ENCODE measurements at regions not wholly inside any gene's neighbourhood (a gene's known extent, or its start where the extent isn't known, plus 50 kb on each side); places are given as distances from the start of the nearest gene placed in this dataset.
A peak's percentile ranks its signal among the peaks of the same experiment; 100 is the strongest.

DNA sequence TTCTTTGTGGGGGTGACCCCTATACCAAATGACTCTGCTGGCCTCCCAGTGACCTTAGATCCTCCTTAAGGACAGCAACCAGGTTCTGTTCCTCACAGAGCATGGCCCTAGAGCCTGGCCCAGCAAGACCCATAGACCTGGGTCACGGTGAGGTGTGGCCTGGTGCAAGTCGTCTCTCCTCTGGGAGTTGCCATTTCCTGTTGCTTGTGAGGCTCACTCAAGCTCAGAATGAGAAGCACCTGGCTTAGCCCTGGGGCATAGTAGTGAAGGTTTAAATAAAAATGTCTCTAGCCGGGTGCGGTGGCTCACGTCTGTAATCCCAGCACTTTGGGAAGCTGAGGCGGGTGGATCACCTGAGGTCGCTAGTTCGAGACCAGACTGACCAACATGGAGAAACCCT is 131.3 kb downstream of the SMAD6 start:
- FAIRE-seq (no peak), DNase-seq (ENCODE audit: low read depth, low spot score) (no peak), ATAC-seq (peak; percentile 45; the same call in 2 of the 3 replicates)
- Histone ChIP-seq H3K27ac (ENCODE audit: control insufficient read depth, insufficient read depth) (no peak overlapping the region), H3K9ac (ENCODE audit: control insufficient read depth, insufficient read depth, low read length) (no peak overlapping the region), H4K20me1 (ENCODE audit: control insufficient read depth, insufficient read depth) (no peaks in the 10 kb centered on the region), H3K4me1 (ENCODE audit: control insufficient read depth, insufficient read depth, low read length) (no peaks in the 10 kb centered on the region), H3K4me2 (ENCODE audit: control insufficient read depth, insufficient read depth) (no peak overlapping the region), H3K9me3 (replicated peaks; ENCODE audit: control insufficient read depth, insufficient read depth, low read length) (peaks cover 3% of the 10 kb centered on the region; the same call in 1 of the 3 replicates), H3K4me3 (no peak overlapping the region), H3K36me3 (ENCODE audit: control insufficient read depth in 2 of 2, insufficient read depth in 2 of 2, low read length in 1 of 2) (no peaks in the 10 kb centered on the region), H2AFZ (ENCODE audit: control insufficient read depth, low read depth, low read length) (no peak overlapping the region), H3K79me2 (ENCODE audit: control insufficient read depth, insufficient read depth, low read length) (no peaks in the 10 kb centered on the region), H3K27me3 (replicated peaks in 1 of 2; ENCODE audit: control insufficient read depth in 2 of 2, insufficient read depth in 2 of 2, low read length in 1 of 2) (no peaks in the 10 kb centered on the region)
- in situ Hi-C loops (cut with MboI) = no loop called here
- no peak for TF ChIP-seq STAT1 (conservative IDR thresholded peaks at IDR 0.05)
- no peak for TF ChIP-seq TBL1XR1 (IDR thresholded peaks at IDR 0.05; ENCODE audit: low read depth, low read length)
- no peak for TF ChIP-seq FOXK2 (IDR thresholded peaks at IDR 0.05)
- no peak for TF ChIP-seq NR2F1 (conservative IDR thresholded peaks at IDR 0.05)
- no peak for TF ChIP-seq ESRRA (IDR thresholded peaks at IDR 0.05; ENCODE audit: low read length)
- no peak for TF ChIP-seq SP1 (IDR thresholded peaks at IDR 0.05; ENCODE audit: low read depth, low read length)
- no peak for TF ChIP-seq PML (IDR thresholded peaks at IDR 0.05; ENCODE audit: low read length)
- no peak for TF ChIP-seq BACH1 (IDR thresholded peaks at IDR 0.05; ENCODE audit: borderline replicate concordance)
- TF ChIP-seq EP300 (IDR thresholded peaks at IDR 0.05; ENCODE audit: borderline replicate concordance in 1 of 2, control insufficient read depth in 1 of 2, low read depth in 2 of 2, low read length in 2 of 2) = no peak
- TF ChIP-seq CHD4 (IDR thresholded peaks at IDR 0.05) = no peak
- no peak for TF ChIP-seq JUND (IDR thresholded peaks at IDR 0.05; ENCODE audit: low read depth, low read length)
- TF ChIP-seq WRNIP1 (IDR thresholded peaks at IDR 0.05; ENCODE audit: borderline replicate concordance, low read depth, low read length) = no peak
- TF ChIP-seq, protein P1, sequence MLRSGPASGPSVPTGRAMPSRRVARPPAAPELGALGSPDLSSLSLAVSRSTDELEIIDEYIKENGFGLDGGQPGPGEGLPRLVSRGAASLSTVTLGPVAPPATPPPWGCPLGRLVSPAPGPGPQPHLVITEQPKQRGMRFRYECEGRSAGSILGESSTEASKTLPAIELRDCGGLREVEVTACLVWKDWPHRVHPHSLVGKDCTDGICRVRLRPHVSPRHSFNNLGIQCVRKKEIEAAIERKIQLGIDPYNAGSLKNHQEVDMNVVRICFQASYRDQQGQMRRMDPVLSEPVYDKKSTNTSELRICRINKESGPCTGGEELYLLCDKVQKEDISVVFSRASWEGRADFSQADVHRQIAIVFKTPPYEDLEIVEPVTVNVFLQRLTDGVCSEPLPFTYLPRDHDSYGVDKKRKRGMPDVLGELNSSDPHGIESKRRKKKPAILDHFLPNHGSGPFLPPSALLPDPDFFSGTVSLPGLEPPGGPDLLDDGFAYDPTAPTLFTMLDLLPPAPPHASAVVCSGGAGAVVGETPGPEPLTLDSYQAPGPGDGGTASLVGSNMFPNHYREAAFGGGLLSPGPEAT (IDR thresholded peaks at IDR 0.05; ENCODE audit: low read depth) = no peak
- no peak for TF ChIP-seq HCFC1 (IDR thresholded peaks at IDR 0.05; ENCODE audit: low read length)
- no peak for TF ChIP-seq MTA3 (IDR thresholded peaks at IDR 0.05; ENCODE audit: borderline replicate concordance, low read length)
- TF ChIP-seq, protein P2, sequence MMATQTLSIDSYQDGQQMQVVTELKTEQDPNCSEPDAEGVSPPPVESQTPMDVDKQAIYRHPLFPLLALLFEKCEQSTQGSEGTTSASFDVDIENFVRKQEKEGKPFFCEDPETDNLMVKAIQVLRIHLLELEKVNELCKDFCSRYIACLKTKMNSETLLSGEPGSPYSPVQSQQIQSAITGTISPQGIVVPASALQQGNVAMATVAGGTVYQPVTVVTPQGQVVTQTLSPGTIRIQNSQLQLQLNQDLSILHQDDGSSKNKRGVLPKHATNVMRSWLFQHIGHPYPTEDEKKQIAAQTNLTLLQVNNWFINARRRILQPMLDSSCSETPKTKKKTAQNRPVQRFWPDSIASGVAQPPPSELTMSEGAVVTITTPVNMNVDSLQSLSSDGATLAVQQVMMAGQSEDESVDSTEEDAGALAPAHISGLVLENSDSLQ (IDR thresholded peaks at IDR 0.05) = no peak
- TF ChIP-seq KAT2A (conservative IDR thresholded peaks at IDR 0.05; ENCODE audit: control insufficient read depth, low read depth, low read length) = no peak
- no peak for TF ChIP-seq RAD21 (IDR thresholded peaks at IDR 0.05; ENCODE audit: insufficient read depth, low read depth, low read length)
- TF ChIP-seq, protein P3, sequence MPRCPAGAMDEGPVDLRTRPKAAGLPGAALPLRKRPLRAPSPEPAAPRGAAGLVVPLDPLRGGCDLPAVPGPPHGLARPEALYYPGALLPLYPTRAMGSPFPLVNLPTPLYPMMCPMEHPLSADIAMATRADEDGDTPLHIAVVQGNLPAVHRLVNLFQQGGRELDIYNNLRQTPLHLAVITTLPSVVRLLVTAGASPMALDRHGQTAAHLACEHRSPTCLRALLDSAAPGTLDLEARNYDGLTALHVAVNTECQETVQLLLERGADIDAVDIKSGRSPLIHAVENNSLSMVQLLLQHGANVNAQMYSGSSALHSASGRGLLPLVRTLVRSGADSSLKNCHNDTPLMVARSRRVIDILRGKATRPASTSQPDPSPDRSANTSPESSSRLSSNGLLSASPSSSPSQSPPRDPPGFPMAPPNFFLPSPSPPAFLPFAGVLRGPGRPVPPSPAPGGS (IDR thresholded peaks at IDR 0.05; ENCODE audit: borderline replicate concordance, insufficient read depth, low read depth, low read length, poor library complexity, severe bottlenecking) = no peak
- no peak for TF ChIP-seq ZNF384 (IDR thresholded peaks at IDR 0.05; ENCODE audit: borderline replicate concordance, low read depth, low read length)
- RAD21 ChIA-PET (ENCODE audit: unreplicated experiment) = no interaction called here
- SMC1A ChIA-PET (ENCODE audit: uncharacterized antibody, unreplicated experiment) = interaction anchor here (0.6 to 1.1 kb wide), 3 partner anchors 18 to 522 kb away, joined by 3 read pairs; no protein-coding TSS in a partner anchor
- WGBS (ENCODE audit: insufficient coverage, insufficient replicate concordance, low lambda C conversion rate, missing lambda C conversion rate) = 17% methylated on average over 8 of the region's 8 CpGs
- BruUV-seq (replicated peaks) = no TSS peak
- POLR2A ChIA-PET = no interaction called here
- CTCF ChIA-PET = interaction anchor here (1.4 to 1.7 kb wide), 2 partner anchors 8 to 17 kb away, joined by 4 to 6 read pairs; no protein-coding TSS in a partner anchor
- intact Hi-C loops (cut with micrococcal nuclease; ENCODE audit: unreplicated experiment) = no loop called here
